WTC11 (cell line): ENCODE measurements at regions not wholly inside any gene's neighbourhood (a gene's known extent, or its start where the extent isn't known, plus 50 kb on each side); places are given as distances from the start of the nearest gene placed in this dataset.

ENCODE experiments used
- SMAD3 ChIP-seq: sonication (generic); formaldehyde crosslinking; IDR thresholded peaks from 2 replicates; pipeline ENCODE4 v1.8.0; 2022; ENCODE audit warnings: missing genetic modification reagents, mild to moderate bottlenecking, borderline replicate concordance
- TEAD4 ChIP-seq: sonication (generic); formaldehyde crosslinking; IDR thresholded peaks from 2 replicates; pipeline ENCODE4 v1.8.0; 2022; ENCODE audit warnings: mild to moderate bottlenecking, missing genetic modification reagents
- TF ChIP-seq, protein P1 (sequence below): fragments of 200-600 bp; IDR thresholded peaks from 2 replicates; pipeline ENCODE4 v1.8.0; 2022; ENCODE audit warnings: antibody characterized with exemption
- TF ChIP-seq, protein P2 (sequence below): sonication (generic); formaldehyde crosslinking; conservative IDR thresholded peaks from 2 replicates; pipeline ENCODE4 v1.8.1; 2022; ENCODE audit warnings: mild to moderate bottlenecking, missing genetic modification reagents

DNA sequence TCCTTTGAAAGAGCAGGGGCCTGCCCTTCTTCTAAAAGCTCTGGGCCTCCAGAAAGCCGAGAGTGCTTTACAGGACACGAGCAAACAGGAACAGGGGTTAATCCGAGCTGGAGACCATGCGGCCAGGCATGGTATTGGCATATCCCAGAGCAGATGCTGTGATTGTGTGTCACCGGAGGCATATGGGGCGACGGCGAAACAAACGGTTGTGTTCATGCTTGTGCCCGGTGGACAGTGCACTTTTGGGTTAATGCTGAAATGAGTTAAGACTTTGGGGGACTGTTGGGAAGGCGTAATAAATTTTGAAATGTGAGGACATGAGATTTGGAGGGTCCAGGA, 1088.7 kb upstream of the DEFB115 start:
- TF ChIP-seq, protein P1, sequence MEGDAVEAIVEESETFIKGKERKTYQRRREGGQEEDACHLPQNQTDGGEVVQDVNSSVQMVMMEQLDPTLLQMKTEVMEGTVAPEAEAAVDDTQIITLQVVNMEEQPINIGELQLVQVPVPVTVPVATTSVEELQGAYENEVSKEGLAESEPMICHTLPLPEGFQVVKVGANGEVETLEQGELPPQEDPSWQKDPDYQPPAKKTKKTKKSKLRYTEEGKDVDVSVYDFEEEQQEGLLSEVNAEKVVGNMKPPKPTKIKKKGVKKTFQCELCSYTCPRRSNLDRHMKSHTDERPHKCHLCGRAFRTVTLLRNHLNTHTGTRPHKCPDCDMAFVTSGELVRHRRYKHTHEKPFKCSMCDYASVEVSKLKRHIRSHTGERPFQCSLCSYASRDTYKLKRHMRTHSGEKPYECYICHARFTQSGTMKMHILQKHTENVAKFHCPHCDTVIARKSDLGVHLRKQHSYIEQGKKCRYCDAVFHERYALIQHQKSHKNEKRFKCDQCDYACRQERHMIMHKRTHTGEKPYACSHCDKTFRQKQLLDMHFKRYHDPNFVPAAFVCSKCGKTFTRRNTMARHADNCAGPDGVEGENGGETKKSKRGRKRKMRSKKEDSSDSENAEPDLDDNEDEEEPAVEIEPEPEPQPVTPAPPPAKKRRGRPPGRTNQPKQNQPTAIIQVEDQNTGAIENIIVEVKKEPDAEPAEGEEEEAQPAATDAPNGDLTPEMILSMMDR, result no peak
- no peak for TF ChIP-seq SMAD3 (CRISPR knock-in tag)
- TF ChIP-seq, protein P2, sequence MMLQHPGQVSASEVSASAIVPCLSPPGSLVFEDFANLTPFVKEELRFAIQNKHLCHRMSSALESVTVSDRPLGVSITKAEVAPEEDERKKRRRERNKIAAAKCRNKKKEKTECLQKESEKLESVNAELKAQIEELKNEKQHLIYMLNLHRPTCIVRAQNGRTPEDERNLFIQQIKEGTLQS (CRISPR knock-in tag), result no peak
- TF ChIP-seq TEAD4 (CRISPR knock-in tag), result no peak
